Liver (tissue), 3 donors: ENCODE measurements at regions not wholly inside any gene's neighbourhood (a gene's known extent, or its start where the extent isn't known, plus 50 kb on each side); places are given as distances from the start of the nearest gene placed in this dataset.

ENCODE experiments used
- ATF3 ChIP-seq: IDR thresholded peaks from 2 replicates; pipeline ENCODE4 v1.6.1; 2016; ENCODE audit warnings: antibody characterized with exemption
- CTCF ChIP-seq: fragments of 150-350 bp; IDR thresholded peaks from 2 replicates; pipeline ENCODE4 v1.5.1; 2017; ENCODE audit warnings: improper control_type of control experiment, low read depth, low read length; ENCODE audit not compliant: missing input control
- FOXA1 ChIP-seq: IDR thresholded peaks from 2 replicates; pipeline ENCODE4 v1.6.1; 2016; ENCODE audit warnings: antibody characterized with exemption
- GABPA ChIP-seq, 2 donors: IDR thresholded peaks in 1 of 2; conservative IDR thresholded peaks in 1 of 2; 2 replicates each; pipeline ENCODE4 v1.6.1; 2016; ENCODE audit warnings: antibody characterized with exemption in 2 of 2, mild to moderate bottlenecking in 1 of 2, moderate library complexity in 1 of 2
- MAX ChIP-seq: IDR thresholded peaks from 2 replicates; pipeline ENCODE4 v1.6.1; 2016; ENCODE audit warnings: antibody characterized with exemption
- RAD21 ChIP-seq, 2 donors: IDR thresholded peaks; 2 replicates each; pipeline ENCODE4 v1.6.1; 2016; ENCODE audit warnings: antibody characterized with exemption in 2 of 2, mild to moderate bottlenecking in 2 of 2
- RXRA ChIP-seq, 2 donors: IDR thresholded peaks; 2 replicates each; pipeline ENCODE4 v1.6.1; 2017 to 2018; ENCODE audit warnings: antibody characterized with exemption in 2 of 2, mild to moderate bottlenecking in 1 of 2
- SP1 ChIP-seq: IDR thresholded peaks from 2 replicates; pipeline ENCODE4 v1.6.1; 2018; ENCODE audit warnings: antibody characterized with exemption, mild to moderate bottlenecking
- TAF1 ChIP-seq: conservative IDR thresholded peaks from 2 replicates; pipeline ENCODE4 v1.6.1; 2016; ENCODE audit warnings: antibody characterized with exemption, mild to moderate bottlenecking
- YY1 ChIP-seq: IDR thresholded peaks from 2 replicates; pipeline ENCODE4 v1.6.1; 2016; ENCODE audit warnings: antibody characterized with exemption, mild to moderate bottlenecking
- ZBTB33 ChIP-seq: IDR thresholded peaks from 2 replicates; pipeline ENCODE4 v1.6.1; 2016; ENCODE audit warnings: antibody characterized with exemption
- TF ChIP-seq, protein P1 (sequence below): IDR thresholded peaks from 2 replicates; pipeline ENCODE4 v1.6.1; 2016; ENCODE audit warnings: antibody characterized with exemption, mild to moderate bottlenecking
- donor health status: healthy.
- donor health status: healthy.

DNA sequence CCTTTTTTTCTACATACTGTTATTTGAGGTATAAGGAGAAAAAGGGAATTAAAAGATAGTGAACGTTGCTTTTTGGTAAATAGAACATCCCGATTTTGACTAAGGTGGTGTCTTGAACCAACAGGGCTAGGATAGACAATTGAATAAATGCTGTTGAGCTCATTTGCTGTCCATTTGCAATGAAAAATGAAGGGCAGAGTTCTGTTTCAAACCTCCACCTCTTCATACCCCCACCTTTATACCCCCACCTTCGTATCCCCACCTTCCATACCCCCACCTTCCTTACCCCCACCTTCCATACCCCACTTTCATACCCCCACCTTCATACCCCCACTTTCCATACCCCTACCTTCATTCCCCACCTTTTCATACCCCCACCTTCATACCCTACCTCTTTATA, 93.4 kb upstream of the NAA20 start:
- TF ChIP-seq CTCF (no peak), RXRA (IDR thresholded peaks at IDR 0.05) (no peak), FOXA1 (no peak), ATF3 (no peak), MAX (no peak), GABPA (IDR thresholded peaks at IDR 0.05 in 1 of 2, conservative IDR thresholded peaks at IDR 0.05 in 1 of 2) (no peak), ZBTB33 (no peak), SP1 (no peak), TAF1 (no peak), YY1 (no peak), RAD21 (IDR thresholded peaks at IDR 0.05) (no peak)
- TF ChIP-seq, protein P1, sequence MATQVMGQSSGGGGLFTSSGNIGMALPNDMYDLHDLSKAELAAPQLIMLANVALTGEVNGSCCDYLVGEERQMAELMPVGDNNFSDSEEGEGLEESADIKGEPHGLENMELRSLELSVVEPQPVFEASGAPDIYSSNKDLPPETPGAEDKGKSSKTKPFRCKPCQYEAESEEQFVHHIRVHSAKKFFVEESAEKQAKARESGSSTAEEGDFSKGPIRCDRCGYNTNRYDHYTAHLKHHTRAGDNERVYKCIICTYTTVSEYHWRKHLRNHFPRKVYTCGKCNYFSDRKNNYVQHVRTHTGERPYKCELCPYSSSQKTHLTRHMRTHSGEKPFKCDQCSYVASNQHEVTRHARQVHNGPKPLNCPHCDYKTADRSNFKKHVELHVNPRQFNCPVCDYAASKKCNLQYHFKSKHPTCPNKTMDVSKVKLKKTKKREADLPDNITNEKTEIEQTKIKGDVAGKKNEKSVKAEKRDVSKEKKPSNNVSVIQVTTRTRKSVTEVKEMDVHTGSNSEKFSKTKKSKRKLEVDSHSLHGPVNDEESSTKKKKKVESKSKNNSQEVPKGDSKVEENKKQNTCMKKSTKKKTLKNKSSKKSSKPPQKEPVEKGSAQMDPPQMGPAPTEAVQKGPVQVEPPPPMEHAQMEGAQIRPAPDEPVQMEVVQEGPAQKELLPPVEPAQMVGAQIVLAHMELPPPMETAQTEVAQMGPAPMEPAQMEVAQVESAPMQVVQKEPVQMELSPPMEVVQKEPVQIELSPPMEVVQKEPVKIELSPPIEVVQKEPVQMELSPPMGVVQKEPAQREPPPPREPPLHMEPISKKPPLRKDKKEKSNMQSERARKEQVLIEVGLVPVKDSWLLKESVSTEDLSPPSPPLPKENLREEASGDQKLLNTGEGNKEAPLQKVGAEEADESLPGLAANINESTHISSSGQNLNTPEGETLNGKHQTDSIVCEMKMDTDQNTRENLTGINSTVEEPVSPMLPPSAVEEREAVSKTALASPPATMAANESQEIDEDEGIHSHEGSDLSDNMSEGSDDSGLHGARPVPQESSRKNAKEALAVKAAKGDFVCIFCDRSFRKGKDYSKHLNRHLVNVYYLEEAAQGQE = no peak
